ENCODE measurements at regions not wholly inside any gene's neighbourhood (a gene's known extent, or its start where the extent isn't known, plus 50 kb on each side); places are given as distances from the start of the nearest gene placed in this dataset.

GRCh38 chr12:107436836-107437235 is 248.8 kb upstream of the PWP1 start:
- 90 to 92% (median 90%) methylated on average over 4 of the region's 4 CpGs for WGBS, 3 donors

GRCh38 chr12:107437954-107438353 is 247.6 kb upstream of the PWP1 start:
- WGBS, 3 donors, result 83 to 87% (median 85%) methylated on average over 6 of the region's 6 CpGs
- Histone ChIP-seq H3K4me1 (no peaks in the 10 kb centered on the region), H3K4me3 (no peak overlapping the region), H3K36me3 (ENCODE audit: insufficient read depth in 1 of 2, low read depth in 1 of 2) (no peaks in the 10 kb centered on the region), H3K27ac (no peak overlapping the region), H3K9me3 (no peaks in the 10 kb centered on the region), H3K27me3 (ENCODE audit: insufficient read depth in 3 of 3, low read length in 2 of 3) (no peaks in the 10 kb centered on the region)
- intact Hi-C loops (cut with DNase I), result no loop called here
- TF ChIP-seq CTCF (IDR thresholded peaks at IDR 0.05), result no peak
- DNase-seq (no peak), ATAC-seq (no peak)

More at GRCh38 chr12:107436836-107437235, 248.8 kb upstream of the PWP1 start:
- Histone ChIP-seq H3K36me3 (ENCODE audit: insufficient read depth in 1 of 2, low read depth in 1 of 2) (no peaks in the 10 kb centered on the region), H3K27me3 (ENCODE audit: insufficient read depth in 3 of 3, low read length in 2 of 3) (no peaks in the 10 kb centered on the region), H3K4me1 (no peaks in the 10 kb centered on the region), H3K9me3 (no peaks in the 10 kb centered on the region), H3K27ac (no peak overlapping the region), H3K4me3 (no peak overlapping the region)
- ATAC-seq, result no peak
- DNase-seq, result no peak
- intact Hi-C loops (cut with DNase I), result no loop called here
- TF ChIP-seq CTCF (IDR thresholded peaks at IDR 0.05), result no peak

- no peak for ATAC-seq
- 39 to 46% (median 44%) methylated on average over 8 of the region's 8 CpGs for WGBS, 3 donors
- H3K27me3 ChIP-seq (ENCODE audit: insufficient read depth in 3 of 3, low read length in 2 of 3), result no peaks in the 10 kb centered on the region
- TF ChIP-seq CTCF (IDR thresholded peaks at IDR 0.05), result no peak
- no peak for DNase-seq
- H3K4me3 ChIP-seq, result no peak overlapping the region
- no peaks in the 10 kb centered on the region for H3K9me3 ChIP-seq
- no peaks in the 10 kb centered on the region for H3K36me3 ChIP-seq (ENCODE audit: insufficient read depth in 1 of 2, low read depth in 1 of 2)
- H3K27ac ChIP-seq, result no peak overlapping the region
- H3K4me1 ChIP-seq, result no peaks in the 10 kb centered on the region
- intact Hi-C loops (cut with DNase I), result no loop called here
These were observed 246.4 kb upstream of the PWP1 start for GRCh38 chr12:107439026-107439738.

- 47 to 57% (median 50%) methylated on average over 4 of the region's 4 CpGs for WGBS, 3 donors
- intact Hi-C loops (cut with DNase I), result no loop called here
- DNase-seq, result no peak
These were observed 245.0 kb upstream of the PWP1 start for GRCh38 chr12:107440606-107441005.

More at GRCh38 chr12:107440606-107441005, 245.0 kb upstream of the PWP1 start:
- no peak for TF ChIP-seq CTCF (IDR thresholded peaks at IDR 0.05)
- Histone ChIP-seq H3K9me3 (no peaks in the 10 kb centered on the region), H3K27me3 (ENCODE audit: insufficient read depth in 3 of 3, low read length in 2 of 3) (no peaks in the 10 kb centered on the region), H3K27ac (no peak overlapping the region), H3K4me3 (no peak overlapping the region), H3K4me1 (no peaks in the 10 kb centered on the region), H3K36me3 (ENCODE audit: insufficient read depth in 1 of 2, low read depth in 1 of 2) (no peaks in the 10 kb centered on the region)
- ATAC-seq, result no peak
